Upper lobe of left lung (tissue), 4 donors: ENCODE measurements at regions not wholly inside any gene's neighbourhood (a gene's known extent, or its start where the extent isn't known, plus 50 kb on each side); places are given as distances from the start of the nearest gene placed in this dataset.

Experiments used
- POLR2A ChIP-seq, 4 donors: fragments of 450-650 bp; IDR thresholded peaks; one replicate each; pipeline ENCODE4 v1.5.1; 2016 to 2017; ENCODE audit warnings: antibody characterized with exemption in 4 of 4, mild to moderate bottlenecking in 2 of 4
- POLR2AphosphoS5 ChIP-seq, 2 donors: sonication (generic); formaldehyde crosslinking; IDR thresholded peaks; one replicate each; pipeline ENCODE4 v1.5.1; 2017; ENCODE audit warnings: antibody characterized with exemption in 2 of 2
- TF ChIP-seq, protein P1 (sequence below), 6 experiments: fragments of 450-650 bp in 4 of 6; fragments of 200-600 bp in 2 of 6; sonication (generic) in 2 of 6; IDR thresholded peaks; one replicate each; pipeline ENCODE4 v1.5.1; 2016 to 2019; ENCODE audit warnings: antibody characterized with exemption in 6 of 6

DNA sequence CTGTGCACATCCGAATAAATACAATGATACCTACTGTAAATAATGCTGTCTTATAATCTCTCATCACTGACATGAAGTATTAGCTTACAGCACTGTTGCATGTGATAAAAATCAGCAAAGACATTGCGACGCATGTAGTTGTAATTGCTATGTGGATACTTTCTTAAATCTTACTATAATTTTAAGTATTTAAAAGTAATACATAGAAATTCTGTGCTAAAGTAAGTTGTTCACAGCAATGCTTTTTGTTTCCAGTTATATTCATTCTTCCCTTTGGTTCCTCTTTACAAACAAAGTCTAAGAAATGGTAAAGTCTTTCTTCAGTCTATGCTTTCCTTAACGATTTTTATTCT is 113.7 kb upstream of the DGKB start:
- TF ChIP-seq, protein P1, sequence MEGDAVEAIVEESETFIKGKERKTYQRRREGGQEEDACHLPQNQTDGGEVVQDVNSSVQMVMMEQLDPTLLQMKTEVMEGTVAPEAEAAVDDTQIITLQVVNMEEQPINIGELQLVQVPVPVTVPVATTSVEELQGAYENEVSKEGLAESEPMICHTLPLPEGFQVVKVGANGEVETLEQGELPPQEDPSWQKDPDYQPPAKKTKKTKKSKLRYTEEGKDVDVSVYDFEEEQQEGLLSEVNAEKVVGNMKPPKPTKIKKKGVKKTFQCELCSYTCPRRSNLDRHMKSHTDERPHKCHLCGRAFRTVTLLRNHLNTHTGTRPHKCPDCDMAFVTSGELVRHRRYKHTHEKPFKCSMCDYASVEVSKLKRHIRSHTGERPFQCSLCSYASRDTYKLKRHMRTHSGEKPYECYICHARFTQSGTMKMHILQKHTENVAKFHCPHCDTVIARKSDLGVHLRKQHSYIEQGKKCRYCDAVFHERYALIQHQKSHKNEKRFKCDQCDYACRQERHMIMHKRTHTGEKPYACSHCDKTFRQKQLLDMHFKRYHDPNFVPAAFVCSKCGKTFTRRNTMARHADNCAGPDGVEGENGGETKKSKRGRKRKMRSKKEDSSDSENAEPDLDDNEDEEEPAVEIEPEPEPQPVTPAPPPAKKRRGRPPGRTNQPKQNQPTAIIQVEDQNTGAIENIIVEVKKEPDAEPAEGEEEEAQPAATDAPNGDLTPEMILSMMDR (IDR thresholded peaks at IDR 0.05), result no peak
- TF ChIP-seq POLR2A (IDR thresholded peaks at IDR 0.05) (no peak), POLR2AphosphoS5 (IDR thresholded peaks at IDR 0.05) (no peak)
